GM19025 (cell line): ENCODE measurements at regions not wholly inside any gene's neighbourhood (a gene's known extent, or its start where the extent isn't known, plus 50 kb on each side); places are given as distances from the start of the nearest gene placed in this dataset.
"Not testable (repeated sequence)": the region's sequence is repeated elsewhere in the genome, so short reads cannot be mapped to it uniquely, and the experiment has no call there.

Experiments used
- ATAC-seq: cut with Tn5 transposase; IDR thresholded peaks from one replicate; pipeline ENCODE4 v1.9.1; 2021; ENCODE audit warnings: mild to moderate bottlenecking, low read depth, moderate library complexity; ENCODE audit not compliant: unreplicated experiment

DNA sequence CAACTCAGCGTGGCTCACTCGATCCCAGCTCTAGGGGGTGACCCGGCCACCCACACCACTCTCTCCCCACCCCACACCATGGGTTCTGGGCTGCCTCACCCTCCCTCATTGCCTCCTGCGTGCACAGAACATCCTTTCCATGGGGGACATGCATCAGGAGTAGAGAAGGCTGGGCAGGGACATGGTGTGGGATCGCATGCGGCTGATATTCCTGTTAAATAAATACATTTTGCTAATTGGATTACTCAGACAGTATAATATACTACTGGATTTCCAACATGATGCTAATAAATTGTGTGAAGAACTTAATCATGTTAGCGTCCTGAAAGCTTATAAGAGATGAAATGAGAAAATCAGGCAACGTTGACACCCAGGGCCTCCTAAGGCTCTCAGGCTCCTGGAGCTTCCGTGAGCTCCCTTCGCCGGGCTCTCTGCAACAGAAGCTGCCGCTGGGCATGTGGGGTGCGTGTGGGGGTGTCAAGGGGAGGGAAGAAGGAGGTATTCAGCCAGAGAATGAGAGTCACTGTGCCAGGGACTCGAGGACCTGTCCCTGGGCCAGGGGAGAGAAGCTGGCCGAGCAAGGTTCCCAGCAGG lies 173.1 kb upstream of the TNRC6C start:
- ATAC-seq: no peak

DNA sequence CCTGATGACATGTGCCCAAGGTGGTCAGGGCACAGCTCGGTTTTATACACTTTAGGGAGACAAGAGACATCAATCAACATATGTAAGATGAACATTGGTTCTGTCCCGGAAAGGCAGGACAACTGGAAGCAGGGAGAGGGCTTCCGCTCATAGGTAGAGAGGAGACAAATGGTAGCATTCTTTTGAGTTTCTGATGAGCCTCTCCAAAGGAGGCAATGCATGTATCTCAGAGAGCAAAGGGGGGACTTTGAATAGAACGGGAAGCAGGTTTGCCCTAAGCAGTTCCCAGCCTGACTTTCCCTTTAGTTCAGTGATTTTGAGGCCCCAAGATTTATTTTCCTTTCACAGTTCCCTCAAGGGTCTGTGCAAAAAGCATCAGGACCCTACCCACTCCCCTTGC lies 172.4 kb upstream of the TNRC6C start:
- no peak for ATAC-seq

DNA sequence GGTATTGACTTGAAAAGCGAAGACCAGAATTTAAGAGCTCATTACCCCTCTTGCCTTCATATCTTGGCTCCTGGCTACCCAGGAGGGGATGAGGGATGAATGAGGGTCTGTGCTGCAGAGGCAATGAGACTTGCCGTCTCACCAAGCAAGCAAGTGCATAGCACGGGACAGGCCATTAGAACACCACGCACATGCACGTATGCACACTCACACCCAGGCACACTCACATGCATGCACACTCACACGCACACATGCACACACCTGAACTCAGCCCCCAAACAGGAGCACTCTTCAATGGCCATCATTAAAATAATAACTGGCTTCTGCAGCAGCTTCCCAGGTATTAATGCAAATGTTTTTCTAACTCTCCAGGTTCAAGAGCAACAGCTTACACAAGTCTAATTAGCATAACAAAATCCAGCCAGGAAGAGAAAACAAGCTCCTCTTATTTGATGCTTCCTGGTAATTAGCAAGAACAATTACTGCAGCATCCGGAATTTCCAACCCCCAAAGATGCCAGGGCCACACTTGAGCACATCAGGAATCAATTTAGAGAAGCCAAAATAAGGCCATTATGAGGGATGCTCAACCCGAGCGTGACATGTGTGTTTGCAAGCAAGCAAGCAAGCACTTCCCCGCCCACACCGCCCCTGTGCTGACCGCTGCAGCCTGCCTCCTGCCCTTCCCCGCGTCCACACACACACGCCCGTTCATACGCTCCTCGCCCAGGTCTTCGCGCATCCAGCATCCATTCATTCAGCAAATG lies 171.6 kb upstream of the TNRC6C start:
- no peak for ATAC-seq

DNA sequence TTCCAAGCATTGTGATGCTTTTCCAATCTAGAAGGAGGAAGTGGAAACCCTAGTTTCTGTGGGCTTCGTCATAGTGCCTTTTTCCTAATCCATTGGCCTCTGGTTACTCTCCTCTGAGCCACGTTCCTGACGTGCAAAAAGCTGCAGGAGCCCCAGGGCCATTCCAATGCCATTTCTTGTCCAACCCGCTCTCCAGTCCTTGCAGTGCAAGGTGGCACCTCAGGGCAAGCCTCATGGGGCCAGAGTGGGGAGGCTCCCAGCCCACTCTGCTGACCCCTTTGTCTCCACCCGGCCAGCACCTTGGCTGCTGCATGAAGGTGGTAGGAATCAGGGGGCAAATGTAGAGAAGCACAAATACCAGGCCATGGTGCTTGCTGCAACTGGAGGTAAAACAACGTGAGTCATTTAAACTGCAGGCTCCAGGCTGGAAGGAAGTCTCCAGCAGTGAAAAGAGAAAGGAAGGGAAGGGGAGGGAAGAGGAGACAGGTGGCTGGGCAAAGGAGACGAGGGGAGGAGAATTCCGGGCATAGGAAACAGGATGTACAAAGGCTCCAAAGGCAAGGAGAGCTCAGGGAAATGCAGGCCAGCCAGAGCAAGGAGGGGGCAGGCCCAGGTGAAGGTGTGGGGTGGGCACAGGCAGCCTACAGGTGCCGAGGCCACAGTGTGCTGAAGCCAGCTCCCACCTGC lies 168.2 kb upstream of the TNRC6C start:
- no peak for ATAC-seq

DNA sequence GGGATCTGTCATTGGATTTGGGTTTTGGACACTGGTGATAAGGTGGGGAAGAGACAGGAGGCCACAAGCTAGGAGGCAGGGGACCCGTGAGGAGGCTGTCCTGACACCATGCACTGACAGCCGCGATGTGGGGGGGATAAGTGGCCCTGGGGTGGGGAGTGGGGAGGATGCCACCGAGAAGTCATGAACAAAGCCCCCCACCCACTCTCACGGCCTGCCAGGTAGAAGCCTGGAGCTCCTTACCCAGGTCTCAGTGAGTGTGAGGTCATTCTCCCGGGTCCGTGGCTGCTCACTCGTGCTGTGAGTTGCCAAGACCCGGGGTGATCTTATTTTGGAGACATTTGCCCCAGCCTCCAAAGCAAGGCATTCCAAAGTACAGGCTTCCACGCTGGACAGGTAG lies 165.9 kb upstream of the TNRC6C start:
- no peak for ATAC-seq

DNA sequence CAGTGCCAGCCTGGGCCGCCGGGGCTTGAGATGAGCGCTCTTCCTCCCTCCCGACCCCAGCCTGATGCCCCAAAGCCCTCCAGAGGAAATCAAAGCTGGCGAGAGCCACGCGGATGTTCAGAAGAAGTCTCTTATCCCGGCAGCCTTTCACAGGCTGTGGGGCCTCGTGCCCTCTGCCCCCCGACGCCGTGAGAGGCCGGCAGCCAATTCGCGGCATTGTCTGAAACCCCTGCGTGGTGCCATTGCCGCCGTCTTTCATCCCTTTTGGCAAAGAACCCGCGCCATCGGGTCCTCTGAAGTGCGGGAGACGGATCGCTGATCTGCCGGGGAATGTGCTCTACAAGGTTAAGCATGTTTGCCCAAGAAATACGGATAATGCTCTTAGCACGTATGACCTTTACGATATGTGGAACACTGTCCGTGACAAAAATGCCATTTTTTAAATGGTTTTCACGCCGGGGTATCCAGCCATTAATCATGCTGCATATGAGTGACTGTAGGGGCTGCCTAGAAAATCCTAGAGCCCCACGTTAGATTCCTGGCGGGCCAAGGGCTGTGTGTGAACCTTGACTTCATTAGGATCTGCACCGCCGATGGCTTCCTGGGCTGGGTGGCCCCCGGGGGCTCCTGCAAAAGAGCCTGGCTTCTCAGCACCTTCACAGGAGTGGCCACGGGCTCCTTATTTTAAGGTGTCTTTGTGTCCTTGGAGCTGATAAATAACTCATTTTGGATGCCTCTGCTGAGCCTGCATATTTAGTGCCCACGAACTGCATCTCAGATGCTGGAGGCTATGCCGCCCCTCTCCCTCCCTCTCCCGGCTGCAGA lies 165.1 kb upstream of the TNRC6C start:
- ATAC-seq: no peak

DNA sequence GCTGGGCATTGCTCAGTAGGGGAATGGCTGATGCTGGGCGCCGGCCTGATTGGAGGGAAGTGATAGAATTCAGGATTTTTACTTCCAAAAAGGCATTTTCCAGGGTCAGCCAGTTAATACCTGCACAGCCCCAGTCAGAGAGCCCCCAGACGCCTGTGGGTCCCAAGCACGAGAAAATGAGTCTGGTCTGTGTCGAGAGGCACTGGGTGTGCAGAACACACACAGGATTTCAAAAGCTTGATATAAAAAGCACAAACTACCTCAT lies 164.6 kb upstream of the TNRC6C start:
- ATAC-seq: no peak

DNA sequence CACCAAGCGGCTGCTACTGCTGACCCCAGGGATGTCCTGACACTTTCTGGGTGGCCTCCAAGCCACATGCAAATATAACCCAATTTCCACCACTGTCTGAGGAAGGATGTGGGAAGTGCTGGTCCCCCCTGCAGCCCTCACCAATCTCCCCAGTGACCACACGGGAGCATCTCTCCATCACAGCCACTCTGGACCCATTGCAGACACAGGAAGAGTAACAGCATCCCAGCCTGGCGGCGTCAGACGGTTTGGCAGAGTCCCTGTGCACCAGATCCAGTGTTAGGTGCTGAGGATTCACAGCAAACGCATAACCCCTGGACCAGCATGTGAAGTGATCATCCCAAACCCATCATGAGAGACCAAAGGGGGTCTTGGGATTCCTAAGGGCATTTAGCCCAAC lies 163.7 kb upstream of the TNRC6C start:
- ATAC-seq: no peak

DNA sequence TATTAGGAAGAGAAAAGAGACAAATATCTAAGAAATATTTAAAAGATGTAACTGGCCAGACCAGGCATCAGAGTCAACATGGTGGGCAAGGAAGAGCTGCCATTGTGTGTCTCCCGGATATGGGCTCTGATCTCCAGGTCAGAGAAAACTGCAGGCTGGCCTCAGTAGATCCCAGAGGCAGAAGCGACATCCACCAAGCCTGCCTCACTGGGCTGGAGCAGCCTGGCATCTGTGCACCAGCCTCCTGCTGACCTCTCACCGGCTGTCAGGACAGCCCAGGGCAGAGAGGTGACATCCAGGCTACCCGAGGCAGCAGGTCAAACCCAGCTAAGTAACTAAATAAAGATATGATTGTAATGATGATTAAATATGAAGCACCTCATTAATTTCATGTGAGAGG lies 162.8 kb upstream of the TNRC6C start:
- no peak for ATAC-seq

DNA sequence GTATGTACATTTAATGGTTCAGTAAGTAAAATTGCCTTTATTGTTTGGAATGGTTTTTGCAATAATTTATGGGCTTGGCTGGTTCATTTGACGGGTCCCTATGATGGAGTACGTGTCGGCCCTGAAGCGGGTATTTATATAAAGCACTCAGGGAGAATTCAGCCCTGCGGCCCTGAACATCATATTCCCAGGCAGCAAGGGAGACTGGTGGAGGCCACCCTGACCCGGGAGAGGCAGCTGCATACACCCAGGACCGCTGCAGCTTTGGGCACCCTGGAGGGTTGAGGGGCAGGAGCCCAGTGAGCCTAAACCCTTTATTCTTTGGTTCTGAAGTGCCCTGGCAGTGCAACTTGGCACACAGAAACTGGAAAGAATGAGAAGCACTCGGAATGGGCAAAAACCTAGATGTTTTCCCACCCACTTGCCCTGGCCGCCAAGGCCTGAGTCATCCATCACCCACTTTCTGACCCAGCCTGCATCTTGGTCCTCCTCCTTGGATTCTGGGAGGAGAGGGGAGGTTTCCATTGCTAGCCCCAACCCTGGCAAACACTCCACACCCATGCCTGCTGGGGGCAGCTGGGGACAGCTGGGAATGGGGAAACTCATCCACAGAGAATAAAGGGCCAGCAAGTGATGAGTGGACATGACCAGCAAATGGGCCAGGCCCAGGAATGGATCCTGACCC lies 162.2 kb upstream of the TNRC6C start:
- ATAC-seq: no peak

DNA sequence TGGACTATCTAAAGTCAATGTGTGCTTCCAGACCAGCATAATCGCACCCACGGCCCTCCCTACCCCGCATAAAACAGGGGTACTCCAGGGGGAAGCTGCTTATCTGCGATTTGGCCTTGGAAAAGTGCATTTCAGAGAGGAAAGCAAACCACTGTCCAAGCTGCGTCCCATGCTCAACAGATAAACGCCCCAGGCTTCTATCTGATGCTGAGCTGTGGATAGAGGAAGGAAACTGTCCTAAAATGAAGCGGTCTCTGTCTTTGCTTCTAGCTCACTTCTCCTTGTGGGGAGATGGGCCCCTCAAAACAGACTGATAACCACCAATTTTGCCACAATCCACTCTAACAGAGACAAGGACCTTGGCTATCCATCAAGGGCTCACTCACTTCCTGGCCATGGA lies 160.5 kb upstream of the TNRC6C start:
- no peak for ATAC-seq

DNA sequence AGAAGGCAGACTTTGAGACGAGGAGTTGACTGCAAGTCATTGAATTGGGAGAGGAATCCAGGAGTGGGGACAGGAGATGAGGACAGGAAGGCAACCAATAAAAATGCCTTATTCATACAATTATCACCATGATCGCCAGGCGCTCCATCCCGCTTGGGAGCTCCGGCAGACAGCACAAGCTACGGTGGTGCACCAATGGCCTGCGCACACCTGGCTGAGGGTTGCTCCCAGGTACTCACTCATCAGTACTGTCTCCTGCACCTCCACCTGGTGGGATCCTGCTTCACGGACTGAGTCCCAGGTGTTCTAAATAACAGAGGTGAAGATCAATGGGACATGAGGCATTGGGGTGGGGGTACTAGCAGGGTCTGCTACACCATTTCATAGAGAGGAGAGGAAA lies 160.0 kb upstream of the TNRC6C start:
- ATAC-seq: no peak

DNA sequence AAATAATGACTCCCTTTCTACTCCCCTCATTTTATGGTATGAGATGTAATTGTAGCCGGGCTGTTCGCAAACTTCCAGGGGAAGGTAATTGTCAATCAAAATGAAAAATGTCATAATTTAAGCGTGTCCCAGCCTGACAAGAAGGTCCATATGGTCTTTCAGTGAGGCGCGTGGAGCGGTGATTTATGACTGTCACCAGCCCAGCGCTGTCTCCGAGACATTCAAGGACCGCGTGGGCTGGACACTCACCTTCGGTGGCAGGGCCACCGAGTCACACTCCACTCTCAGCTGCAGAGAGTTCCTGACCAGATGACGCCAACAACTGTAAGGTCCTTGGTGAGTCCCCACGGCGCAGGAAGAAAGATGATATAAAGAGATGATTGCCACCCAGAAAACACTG lies 157.7 kb upstream of the TNRC6C start:
- no peak for ATAC-seq

DNA sequence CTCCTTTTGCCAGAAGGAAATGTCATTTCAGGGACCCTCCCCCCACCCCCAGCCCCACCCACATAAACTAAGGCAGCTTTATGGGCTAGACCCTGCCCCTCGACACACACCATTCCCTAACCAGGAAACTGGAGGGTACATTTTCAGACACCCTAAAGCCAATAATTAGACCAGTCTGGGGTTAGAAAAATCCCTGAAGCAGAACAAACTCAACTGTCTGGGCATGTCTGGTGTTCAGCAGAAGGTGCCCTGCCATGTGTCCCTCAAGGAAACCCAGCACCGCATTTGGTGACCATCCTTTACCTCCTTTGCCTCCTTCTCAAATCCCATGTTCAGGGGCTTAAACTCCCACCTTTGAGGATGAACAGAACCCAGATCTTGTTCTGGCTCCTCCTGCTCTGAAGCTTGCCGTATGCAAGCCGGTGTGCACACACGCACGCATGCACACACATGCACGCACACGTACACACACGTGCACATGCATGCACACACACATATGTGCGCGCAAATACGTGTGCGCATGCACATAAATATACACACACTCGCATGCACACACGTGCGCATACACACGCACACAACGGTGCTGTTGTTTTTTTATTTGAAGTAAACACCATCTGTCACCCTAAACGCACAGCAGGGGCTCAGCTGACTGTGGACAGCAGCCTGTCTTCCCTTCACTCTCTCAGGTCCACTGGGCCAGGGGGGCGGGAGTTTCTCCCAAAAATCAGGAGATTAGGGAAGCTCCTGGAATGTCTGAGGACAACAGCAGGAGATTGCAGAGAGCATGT lies 156.8 kb upstream of the TNRC6C start:
- no peak for ATAC-seq

DNA sequence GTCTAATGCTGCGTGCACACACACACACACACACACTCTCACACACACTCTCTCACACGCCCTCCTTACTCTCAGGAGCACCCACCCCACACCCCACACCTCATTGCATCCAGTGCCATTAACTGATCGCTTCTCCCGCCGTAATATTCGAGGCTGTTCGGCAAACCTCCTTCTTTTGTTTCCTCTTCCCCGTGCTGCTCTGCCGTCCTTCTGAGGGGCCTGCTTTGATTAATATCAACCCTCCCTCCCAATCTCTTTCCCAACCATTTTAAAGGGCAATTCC lies 156.2 kb upstream of the TNRC6C start:
- ATAC-seq: no peak

DNA sequence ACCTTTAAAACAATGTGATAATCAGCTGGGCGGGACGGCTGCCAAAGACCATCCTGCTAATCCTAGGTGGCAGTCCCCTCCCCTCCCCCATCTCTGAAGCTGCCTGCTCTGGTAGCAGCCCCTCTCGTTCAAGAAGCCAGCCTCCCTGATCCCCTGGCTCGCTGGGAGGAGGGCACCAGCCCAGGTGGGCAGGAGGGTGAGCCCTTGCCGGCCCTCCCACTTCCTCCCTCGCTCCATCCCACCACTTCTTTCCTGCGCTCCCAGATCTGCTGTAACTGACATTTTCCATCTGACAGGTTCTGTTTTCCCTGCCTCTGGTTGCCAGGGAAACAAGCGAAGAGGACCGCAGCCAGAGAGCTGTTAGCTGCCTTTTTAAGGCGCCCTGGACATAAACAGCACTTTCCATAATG lies 155.7 kb upstream of the TNRC6C start:
- no peak for ATAC-seq

DNA sequence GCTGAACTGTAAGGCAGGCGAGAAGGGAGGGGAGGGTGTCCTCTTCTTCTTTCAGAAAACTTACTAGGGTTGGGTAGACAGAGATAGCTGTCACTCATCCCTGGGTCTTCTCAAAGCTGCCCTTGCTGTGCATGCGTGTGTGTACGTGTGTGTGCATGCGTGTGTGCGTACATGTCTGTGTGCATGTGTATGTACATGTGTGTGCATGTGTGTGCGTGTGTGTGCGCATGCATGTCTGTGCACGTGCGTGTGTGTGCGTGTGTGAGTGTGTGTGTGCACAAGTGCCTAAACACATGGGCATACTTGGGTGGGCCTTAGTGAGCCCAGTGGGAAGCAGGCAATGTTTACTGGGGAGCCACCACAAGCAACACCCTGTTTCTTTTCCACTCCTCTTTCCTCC lies 154.8 kb upstream of the TNRC6C start:
- no peak for ATAC-seq

DNA sequence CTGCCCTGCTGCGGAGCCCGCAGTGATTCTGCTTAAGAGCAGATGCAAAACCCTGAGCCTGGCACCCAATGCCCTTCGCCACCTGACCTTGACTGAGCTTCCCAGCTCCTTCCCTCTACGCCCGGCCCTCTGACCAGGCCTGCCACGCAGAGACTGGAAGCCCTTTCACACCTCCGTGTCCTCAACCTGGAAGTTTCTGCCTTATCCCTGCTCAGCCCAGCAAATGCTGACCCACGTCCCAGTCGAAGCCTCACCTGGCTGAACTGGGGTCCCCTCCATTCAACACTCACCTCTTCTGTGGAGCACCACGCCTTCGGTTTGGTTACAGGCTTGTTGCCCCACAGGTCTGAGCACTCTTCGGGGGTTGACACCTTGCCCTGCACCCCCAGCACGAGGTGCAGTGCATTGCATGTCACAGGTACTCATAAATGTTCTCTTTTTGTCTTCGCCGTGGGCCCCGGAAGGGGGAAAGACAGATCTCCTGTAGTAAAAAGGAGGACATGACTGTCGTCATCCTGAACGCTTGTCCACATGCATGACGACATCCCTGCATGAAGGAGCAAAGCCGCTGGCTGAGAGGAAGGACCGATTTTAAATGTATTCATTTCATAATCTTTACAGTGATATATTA lies 153.6 kb upstream of the TNRC6C start:
- ATAC-seq: no peak

DNA sequence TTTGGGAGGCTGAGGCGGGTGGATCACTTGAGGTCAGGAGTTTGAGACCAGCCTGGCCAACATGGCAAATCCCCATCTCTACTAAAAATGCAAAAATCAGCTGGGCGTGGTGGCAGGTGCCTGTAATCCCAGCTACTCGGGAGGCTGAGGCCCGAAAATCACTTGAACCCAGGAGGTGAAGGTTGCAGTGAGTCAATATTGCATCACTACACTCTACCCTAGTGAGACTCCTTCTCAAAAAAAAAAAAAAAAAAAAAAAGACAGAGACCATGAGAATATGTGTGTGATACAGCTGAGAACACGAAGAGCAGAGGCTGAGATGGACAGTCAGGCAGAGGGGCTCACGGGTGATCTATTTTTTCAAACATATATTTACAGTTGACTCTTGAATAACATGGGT lies 152.5 kb upstream of the TNRC6C start:
- ATAC-seq: not testable (repeated sequence)
